NCI-H128 (cell line): ENCODE measurements at regions not wholly inside any gene's neighbourhood (a gene's known extent, or its start where the extent isn't known, plus 50 kb on each side); places are given as distances from the start of the nearest gene placed in this dataset.

Experiments
- DNase-seq: peaks from one replicate; lab custom pipeline; 2025; ENCODE audit not compliant: unreplicated experiment; lab: John Stamatoyannopoulos, UW

DNA sequence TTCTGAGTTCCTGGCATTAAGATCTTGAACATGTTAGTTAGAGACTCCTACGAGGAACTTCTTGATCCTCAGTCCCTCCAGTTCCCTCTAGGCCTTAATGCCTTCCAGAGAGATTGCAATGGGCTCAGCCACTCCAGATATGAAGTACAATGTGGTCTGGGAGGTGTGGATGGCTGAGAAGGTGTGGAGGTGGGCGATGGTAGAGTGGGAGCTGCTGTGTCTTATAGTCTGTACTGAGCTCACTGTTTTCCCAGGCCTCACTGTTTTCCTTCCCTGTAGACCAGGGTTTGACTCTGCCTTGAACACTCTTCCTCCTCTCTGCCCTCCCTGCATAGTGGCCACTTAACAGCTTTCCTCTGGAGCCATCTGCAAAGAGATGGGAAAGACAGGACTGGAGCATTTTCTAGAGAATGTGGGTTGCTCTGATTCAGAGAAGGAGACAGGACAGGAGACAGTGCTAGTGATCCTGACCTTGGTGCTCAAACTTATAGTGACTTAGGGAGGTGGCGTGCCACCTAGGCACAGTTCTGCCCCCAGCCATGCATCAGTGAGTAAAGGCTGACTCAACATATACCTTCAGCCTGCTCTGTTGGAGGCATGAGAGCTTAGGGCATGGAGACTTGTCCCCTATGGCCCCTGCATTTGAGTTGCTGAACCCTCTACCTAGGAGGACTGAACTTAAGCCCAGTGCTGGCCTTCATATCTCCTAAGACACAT is 129.7 kb downstream of the TDRD15 start:
- no peak for DNase-seq

DNA sequence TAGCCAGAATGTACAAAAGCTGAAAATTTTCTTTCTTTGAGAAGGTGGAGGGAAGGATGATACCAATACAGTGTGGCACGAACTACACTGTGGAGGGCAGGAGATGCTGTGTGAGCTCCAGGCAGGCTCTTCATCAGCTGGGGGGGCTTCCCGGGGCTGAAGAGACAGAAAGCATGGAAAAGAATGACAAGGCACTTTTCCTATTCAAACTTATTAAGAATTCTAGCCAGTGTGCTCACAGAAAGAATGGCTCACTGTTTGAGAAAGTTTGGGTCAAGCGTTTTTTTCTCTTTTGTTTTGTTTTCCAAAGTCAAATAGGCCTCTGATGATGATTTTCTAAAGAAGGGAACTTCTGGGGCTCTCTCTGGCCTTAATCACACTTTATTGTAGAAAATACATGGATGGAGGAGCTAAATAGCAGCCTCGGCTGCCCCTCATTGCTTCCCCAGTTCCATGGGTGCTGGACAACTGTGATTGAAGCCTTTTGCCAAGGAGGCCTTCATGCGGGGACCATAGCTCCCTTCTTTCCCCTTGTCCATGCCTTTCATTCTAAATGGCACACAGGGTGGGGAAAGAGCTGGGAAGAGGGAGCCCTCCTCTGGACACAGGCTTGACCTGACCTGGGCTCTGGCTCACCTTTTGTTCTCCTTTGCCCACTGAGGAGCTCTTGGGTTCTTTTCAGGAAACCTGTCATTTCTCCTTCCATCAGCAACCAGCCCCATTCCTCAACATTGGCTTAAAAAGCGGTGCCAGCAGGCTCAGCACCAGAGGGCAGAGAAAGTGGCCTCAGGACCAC is 130.6 kb downstream of the TDRD15 start:
- no peak for DNase-seq

DNA sequence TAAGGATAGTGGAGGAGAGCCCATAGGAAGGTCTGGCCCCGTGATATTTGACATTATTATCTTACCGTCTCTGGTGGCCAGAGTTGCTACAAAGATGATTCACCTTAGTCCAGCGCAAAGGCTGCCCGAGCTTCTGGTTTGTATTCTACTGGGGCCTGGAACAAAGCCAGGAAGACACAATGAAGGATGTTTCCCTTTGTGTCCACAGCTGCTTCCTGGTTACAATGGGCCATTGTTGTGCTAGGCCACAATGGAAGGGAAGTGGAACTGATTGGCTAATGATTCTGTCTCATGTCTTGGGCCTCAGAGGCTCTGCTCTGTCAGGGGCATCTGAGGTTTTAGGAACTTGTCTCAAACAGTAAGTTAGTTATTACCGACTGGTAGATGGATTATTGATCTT is 132.2 kb downstream of the TDRD15 start:
- DNase-seq, result no peak

DNA sequence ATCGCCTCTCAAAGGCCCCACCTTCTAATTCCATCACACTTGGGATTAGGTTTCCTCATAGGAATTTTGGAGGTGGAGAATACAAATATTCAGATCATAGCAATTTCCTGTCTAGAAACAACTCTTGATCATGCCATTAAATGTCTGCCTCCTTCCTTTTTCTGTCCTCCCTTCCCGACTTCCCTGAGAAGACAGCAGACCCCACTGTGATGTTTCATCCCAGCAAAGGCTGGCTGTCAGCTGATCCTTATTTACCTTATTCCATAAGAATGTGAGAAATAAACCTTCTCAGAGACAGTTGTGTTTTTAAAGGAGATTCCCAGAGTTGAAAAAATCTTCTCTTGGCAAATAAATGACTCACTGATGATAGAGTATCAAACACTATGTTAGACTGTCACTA is 133.9 kb downstream of the TDRD15 start:
- DNase-seq, result no peak

DNA sequence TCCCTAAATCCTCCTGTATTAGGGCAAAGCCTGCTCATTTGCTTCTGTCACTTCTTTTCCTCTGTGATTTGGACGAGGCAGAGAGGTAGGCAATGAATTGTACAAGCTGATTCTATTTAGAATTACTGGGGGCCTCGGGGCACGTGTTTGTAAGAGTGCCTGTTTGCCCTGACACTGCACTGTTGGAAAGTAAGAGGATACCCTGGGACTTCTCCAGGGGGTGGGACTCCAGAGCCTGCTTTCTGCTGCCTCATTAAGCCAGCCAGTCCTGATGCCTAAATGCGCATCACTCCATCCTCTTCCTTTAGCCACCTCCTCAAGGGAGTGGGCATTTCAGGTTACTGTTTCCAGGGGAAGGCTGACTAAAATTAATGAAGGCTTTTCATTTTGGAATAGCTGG is 134.3 kb downstream of the TDRD15 start:
- DNase-seq, result no peak

DNA sequence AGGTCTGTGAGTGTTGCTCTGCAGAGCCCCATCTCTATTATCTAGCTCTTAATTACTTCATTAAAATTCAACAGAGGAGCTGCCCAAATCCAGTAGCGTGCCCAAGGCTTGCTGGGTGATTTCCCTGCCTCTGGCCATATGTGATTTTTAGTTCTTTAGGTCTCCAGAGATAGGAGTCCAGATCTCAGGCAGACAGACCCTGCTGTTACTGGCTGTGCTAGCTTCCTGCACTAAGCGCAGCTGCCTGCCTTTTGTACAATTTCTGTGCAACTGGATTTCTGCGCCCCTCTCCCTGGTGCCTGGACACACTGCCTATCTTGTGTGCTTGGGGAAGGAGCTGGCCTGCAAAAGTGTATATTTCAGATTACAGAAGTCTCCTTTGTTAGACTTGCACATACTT is 136.5 kb downstream of the TDRD15 start:
- no peak for DNase-seq

DNA sequence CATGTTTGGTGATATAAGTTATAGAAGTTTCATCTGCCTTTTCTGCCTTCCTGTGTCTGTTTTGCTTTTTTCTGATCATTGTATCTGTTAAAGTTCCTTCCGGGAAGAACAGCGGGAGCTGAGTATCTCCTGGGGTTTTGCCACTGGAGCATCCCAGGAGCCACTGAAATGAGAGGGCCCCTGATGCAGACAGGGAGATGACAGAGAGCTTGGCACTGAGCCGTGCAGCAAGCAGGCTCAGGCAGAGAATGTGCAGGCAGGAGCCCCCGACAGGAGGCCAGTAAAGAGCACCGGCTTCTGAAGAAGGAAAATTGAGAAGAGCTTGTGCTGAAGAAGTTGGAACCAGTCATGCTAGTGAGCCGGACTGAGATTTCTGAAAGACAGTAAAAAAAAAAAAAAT is 137.8 kb downstream of the TDRD15 start:
- DNase-seq, result no peak

DNA sequence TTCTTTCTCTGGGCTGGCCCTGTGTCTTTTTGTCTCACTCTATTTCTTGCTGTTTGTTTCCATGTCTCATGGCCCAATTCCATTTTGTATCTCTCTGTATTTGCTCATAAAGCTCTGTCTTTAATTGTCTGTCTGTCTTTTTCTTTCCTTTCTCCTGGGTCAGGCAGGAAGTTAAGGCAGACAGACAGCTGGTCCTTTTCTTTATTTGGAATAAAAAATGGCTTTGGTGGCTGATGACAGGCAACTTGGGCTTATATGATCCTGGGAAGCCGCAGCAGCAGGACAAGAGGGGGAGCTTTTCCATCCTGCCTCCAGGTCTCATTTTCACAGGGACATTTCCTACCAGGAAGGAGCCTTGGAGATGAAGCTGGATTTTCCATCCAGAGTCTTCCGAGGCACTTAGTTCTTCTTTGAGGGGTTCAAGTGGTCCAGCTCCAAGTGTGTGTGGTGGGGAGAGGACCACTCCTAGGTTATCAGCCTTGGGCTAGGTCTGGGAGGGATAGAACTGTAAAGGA is 138.7 kb downstream of the TDRD15 start:
- DNase-seq, result no peak

DNA sequence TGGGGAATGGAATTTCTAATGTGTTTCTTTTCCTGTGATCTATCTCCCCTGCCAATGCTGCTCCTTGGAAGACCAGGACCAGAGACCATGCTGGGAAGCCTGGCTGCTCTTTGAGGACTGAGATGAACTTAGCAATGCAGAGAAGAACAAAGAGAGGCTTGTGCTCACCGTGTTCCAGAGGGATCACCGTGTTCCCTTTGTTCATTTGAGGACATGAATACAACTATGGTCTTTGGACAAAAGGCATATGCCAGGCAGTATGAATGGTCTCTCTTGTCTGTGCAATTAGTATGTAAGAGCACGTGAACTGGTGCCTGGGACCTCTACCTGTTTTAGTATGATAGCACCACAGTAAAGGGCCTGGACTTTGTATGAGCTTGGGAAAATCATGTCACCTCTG is 139.9 kb downstream of the TDRD15 start:
- DNase-seq, result no peak

DNA sequence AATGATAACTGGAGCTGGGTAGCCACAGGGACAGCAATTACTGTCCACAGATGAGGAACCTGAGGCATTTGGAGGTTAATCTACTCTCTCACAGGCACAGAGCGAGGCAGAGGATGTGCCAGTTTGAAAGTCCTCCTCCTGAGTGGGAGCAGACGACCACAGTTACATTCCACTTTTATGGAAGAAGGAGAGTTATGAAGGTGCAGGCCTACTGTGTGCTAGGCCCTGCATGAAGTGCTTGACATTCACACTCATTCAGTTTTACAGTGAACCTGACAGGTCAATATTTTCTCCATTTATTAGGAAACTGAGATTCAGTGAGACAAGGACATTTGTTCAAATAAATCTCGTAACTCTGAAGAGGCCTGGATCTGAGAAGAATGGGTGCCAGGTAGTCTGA is 142.0 kb downstream of the TDRD15 start:
- no peak for DNase-seq

DNA sequence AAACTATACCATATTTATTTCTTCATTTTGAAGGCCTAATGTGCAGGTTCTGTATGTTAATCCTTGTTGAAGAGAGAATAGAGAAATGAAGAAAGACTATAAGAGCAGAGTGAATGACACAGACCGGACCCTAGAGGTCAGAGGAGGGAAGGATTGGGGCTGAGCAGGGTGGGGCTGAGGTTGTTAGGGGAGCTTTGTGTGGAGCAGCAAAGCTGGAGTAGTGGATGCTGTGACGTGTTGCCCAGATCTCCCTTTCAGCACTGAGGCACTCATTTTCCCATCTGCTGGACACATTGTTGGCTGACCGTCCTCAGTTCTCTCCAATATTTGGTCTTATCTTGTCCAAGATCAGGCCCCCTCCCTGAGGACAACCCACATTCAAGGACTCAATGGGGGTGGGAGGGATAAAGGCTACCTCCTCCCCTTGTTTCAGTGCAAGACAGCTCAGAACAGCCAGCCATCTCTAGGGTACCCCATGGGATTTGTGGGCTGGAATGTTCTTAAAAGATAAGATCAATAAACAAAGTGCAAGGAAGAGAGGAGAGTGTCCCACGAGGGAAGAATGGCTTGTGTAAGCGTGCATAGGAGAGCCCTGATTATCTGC is 143.6 kb downstream of the TDRD15 start:
- no peak for DNase-seq

DNA sequence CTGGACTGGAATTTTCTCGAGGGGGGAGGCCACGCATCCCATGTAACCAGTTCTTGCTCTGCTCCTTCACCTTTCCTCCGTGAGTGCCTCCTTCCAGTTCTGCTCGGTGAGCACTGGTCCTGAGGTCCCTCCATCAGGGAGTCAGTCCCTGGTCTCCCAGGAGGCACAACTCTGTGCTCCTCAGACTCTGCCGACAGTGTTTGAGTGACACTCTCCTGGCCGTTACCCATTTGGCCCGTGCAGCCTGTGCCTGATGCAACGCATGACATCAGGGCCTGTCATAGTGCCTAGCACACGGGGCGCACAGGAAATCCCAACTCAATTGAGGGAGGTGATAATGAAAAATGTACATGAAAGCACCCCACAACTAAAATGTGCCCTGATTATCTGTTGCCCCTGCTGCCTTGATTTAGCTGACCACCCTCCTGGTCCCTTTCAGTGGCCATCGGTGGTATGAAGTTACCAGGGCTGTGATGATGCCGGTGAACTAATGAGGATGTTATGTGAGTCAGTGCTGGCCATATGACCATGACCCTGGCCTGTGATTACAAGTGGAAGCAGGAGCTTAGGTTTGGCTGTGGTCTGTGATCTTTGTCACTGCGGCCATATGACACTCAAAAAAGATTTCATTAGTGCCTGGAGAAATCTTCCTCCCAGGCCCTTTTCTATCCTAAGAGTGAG is 144.6 kb downstream of the TDRD15 start:
- no peak for DNase-seq

DNA sequence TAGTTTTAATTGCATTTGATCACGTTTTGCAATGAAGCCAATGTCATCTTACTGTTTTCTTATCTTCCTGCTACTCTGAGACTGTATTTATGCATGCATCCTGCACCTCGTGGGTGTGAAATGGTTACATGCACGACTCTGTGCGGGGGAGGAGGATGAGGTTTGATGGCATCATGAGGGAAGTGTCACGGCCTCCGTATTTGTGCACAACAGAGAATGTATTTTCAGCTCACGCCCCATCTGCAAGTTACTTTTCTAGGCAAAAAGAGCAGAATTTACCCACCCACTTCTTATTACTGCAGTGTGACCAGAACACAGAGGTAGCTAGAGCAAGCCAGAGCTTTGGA is 145.1 kb downstream of the TDRD15 start:
- no peak for DNase-seq

DNA sequence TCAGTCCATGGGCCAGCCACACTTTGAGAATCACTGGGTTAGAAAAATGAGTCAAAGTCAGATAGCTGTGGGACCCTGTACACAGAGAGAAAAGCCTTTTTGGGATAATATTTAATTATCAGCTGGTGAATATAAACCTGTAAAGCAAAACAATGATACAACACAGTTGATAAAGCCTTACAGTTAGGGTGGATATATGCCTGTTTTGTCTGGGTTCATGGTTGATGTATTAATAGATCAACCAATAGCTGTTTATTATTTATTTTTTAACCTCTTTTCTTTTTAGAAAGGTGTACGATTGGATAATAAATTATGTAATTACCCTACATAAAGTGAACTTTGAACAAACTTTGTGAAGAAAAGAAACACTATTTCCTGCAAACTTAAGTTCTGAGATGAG is 145.6 kb downstream of the TDRD15 start:
- DNase-seq, result no peak

DNA sequence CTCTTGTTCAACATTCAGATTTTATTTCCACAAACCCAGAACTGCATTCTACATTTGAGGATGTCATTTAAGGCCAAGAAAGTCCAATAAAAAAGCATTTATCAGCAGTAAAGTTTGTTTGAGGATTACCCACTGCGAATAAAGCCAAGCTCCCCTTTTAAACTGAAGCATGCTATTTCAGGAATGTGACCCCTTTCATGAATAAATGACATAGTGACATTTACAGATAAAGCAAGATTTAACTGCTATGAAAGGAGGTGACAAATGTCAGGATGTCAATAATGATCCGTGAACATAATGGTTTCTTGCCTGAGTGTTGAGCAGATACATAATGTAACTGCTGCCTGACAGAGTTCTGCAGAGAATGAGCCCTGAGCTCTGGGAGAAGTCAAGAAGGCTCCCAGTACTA is 146.3 kb downstream of the TDRD15 start:
- no peak for DNase-seq

DNA sequence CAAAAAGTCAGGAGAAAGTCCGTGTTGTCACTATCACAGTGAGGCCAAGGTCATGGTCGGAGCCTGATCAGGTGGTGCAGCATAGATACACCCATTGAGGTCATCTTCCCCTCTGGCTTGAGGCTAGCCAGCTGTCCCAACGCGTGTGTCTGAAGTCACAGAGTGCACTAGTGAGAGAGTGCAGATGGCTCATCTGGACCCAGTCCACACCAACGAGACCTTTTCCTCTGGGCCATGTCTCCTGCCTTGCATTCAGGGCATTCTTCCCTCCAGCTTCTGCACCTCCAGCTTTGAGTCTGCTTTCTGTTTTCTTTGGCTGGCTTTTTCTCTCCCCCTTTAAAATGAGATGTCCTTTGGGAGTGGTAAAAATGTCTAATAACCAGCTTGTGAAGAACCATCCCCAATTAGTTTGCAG is 146.9 kb downstream of the TDRD15 start:
- DNase-seq, result no peak

DNA sequence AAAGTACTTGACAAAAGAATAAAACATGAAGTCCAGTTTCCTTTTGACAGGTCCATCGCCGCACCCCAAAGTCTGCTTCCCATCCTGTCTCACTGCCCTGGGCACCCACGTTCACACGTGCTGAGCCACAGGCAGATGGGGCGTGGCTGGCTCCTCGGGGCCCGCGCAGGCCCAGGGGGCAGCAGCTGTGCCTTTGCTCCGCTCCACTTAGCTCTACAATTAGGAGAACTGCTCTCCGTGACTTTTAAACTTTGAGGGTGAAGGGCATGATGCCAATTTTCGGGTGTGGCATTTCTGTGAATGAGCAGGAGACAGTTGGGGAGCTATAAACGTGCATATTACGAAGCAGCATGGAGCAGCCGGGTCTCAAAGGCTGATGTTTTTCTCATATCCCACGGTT is 152.4 kb downstream of the TDRD15 start:
- no peak for DNase-seq

DNA sequence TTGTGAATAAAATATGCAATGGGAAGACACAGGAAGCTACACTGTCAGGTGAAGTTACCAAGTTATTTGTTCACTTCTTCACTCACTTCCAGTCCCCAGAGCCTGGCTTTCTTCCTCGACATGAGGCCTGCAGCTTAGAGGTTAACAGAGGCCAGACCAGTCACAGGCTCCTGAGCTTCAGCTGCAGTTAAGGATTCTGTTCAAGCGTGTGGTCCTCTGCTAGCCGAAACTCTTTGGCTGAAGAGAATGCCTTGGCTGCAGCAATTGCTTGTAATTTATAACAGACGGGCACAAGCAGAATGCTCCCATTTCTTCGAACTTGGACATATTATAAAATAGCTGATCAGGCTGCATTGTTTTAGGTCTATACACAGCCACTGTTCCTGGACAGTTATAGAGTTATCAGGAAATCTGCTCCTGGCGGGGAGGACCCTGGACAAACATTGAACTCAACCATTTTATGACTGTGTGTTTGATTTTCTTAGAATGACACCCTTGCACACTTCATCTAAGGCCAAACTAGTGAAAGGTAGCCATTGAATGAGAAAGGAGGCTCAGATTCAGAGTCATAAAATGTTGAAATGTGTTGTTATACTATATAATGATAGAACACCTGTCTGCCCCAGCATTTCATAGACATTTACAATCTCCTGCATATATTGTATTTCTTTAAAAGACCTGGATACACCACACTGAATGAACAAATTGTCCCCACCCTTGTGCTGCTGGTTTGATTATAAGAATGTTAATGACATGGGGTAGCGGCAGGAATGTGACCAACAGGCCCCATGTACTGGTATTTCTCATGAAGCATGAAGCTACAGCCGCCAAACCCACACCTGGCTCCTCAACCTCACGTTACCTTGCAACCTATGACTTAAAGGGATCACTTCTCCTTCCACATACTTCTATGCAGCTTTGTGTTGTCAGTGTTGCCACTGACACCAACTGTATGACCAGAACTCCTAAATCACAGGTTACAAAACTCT is 153.6 kb downstream of the TDRD15 start:
- no peak for DNase-seq

DNA sequence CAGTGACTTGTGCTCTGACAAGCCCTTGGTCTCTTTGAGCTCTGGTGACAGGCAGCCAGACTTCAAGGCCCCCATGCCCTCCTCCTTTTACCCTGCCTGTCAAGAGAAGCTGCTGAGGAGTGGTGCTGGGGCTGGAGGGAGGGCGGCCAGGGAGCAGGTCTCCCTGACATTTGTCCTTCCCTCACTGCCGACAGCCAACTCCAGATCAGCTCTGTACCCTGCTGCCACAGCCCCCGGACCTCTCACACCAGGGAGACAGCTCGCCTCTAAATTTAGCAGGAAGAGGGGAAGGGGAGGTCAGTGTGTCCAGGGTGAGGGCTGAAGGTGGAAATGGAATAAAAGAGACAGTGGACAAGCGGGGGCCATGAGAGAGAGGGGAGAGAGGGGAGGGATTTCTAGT is 155.8 kb downstream of the TDRD15 start:
- DNase-seq, result no peak

DNA sequence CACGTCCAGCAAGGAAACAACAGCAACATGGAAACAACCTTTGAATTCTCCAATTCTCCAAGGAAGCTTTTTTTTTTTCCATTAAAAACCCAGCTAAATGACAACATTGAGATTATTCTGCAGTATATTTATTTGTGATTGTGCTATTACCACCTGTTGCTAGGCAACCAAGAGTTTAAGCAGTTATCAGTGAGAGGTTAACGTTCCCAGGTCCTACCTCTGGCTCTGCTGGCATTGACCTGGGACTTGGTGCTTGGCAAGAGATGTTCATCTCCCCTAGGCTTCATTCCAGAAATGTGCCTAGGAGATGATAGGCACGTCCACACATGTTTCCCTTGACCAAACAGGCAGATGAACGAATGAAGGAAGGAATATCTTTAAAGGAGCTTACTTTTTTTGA is 157.0 kb downstream of the TDRD15 start:
- no peak for DNase-seq
